Neural progenitor cell (in vitro differentiated cells): ENCODE measurements at regions not wholly inside any gene's neighbourhood (a gene's known extent, or its start where the extent isn't known, plus 50 kb on each side); places are given as distances from the start of the nearest gene placed in this dataset.

Experiments
- EZH2 ChIP-seq: fragments of 200-600 bp; sonication (generic); IDR thresholded peaks from 2 replicates; pipeline ENCODE4 v1.6.1; 2017; ENCODE audit warnings: antibody characterized with exemption, mild to moderate bottlenecking, moderate library complexity
- EZH2phosphoT487 ChIP-seq: fragments of 200-600 bp; sonication (generic); IDR thresholded peaks from 2 replicates; pipeline ENCODE4 v1.6.1; 2017; ENCODE audit warnings: antibody characterized with exemption
- TF ChIP-seq, protein P1 (sequence below): fragments of 200-600 bp; sonication (generic); IDR thresholded peaks from 2 replicates; pipeline ENCODE4 v1.5.1; 2017; ENCODE audit warnings: antibody characterized with exemption, mild to moderate bottlenecking

DNA sequence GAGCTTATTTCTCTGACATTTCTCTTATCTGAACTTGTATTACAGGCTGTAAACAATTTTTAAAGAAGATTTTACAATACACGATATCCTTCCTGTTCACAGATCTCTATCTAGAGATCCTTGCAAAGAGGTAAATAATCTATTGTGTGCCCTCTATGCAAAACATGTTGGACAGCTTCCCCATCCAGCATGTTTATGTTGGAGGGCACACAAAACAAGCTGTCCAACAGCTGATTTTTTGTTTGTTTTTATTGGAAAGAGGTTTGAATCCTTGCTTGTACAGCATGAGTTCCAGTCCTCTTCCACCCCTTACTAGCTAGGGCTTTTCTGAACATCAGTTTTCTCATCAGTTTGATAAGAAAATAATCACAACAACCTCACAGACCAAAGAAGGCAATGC, 62.3 kb upstream of the SYNDIG1 start:
- TF ChIP-seq, protein P1, sequence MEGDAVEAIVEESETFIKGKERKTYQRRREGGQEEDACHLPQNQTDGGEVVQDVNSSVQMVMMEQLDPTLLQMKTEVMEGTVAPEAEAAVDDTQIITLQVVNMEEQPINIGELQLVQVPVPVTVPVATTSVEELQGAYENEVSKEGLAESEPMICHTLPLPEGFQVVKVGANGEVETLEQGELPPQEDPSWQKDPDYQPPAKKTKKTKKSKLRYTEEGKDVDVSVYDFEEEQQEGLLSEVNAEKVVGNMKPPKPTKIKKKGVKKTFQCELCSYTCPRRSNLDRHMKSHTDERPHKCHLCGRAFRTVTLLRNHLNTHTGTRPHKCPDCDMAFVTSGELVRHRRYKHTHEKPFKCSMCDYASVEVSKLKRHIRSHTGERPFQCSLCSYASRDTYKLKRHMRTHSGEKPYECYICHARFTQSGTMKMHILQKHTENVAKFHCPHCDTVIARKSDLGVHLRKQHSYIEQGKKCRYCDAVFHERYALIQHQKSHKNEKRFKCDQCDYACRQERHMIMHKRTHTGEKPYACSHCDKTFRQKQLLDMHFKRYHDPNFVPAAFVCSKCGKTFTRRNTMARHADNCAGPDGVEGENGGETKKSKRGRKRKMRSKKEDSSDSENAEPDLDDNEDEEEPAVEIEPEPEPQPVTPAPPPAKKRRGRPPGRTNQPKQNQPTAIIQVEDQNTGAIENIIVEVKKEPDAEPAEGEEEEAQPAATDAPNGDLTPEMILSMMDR: no peak
- TF ChIP-seq EZH2phosphoT487 (no peak), EZH2 (no peak)
